DOHH2 (cell line): ENCODE measurements at regions not wholly inside any gene's neighbourhood (a gene's known extent, or its start where the extent isn't known, plus 50 kb on each side); places are given as distances from the start of the nearest gene placed in this dataset.

Experiments
- H3F3A ChIP-seq: fragments of 200-600 bp; sonication (generic), shearing (Covaris generic); 2 replicates; pipeline ENCODE4 v1.6.0; 2016; ENCODE audit warnings: antibody characterized with exemption, mild to moderate bottlenecking; ENCODE audit not compliant: control insufficient read depth, insufficient read depth
- H3K27ac ChIP-seq: fragments of 200-600 bp; sonication (generic); 2 replicates; pipeline ENCODE4 v1.5.1; 2014; ENCODE audit warnings: low read depth, mild to moderate bottlenecking, low read length, moderate library complexity
- H3K27me3 ChIP-seq: fragments of 200-600 bp; sonication (generic); 2 replicates; pipeline ENCODE4 v1.6.1; 2014; ENCODE audit warnings: mild to moderate bottlenecking, low read length, mixed read lengths; ENCODE audit not compliant: control insufficient read depth
- H3K36me3 ChIP-seq: fragments of 200-600 bp; sonication (generic); 2 replicates; pipeline ENCODE4 v1.6.1; 2014; ENCODE audit warnings: mild to moderate bottlenecking, low read length, moderate library complexity, mixed read lengths; ENCODE audit not compliant: control insufficient read depth
- H3K4me1 ChIP-seq: fragments of 200-600 bp; sonication (generic); 2 replicates; pipeline ENCODE4 v1.6.1; 2014; ENCODE audit warnings: mild to moderate bottlenecking, low read length, mixed read lengths; ENCODE audit not compliant: control insufficient read depth
- H3K4me2 ChIP-seq: fragments of 200-600 bp; sonication (generic); 2 replicates; pipeline ENCODE4 v1.6.0; 2014; ENCODE audit warnings: mild to moderate bottlenecking, low read length, moderate library complexity
- H3K4me3 ChIP-seq: fragments of 200-600 bp; sonication (generic); 2 replicates; pipeline ENCODE4 v1.5.1; 2014; ENCODE audit warnings: mild to moderate bottlenecking, low read length, mixed read lengths
- H3K79me2 ChIP-seq: fragments of 200-600 bp; sonication (generic); 2 replicates; pipeline ENCODE4 v1.6.1; 2014; ENCODE audit warnings: mild to moderate bottlenecking, low read length, mixed read lengths; ENCODE audit not compliant: control insufficient read depth
- H3K9me2 ChIP-seq: fragments of 200-600 bp; sonication (generic); replicated peaks from 2 replicates; pipeline ENCODE4 v1.6.1; 2014; ENCODE audit warnings: mild to moderate bottlenecking, low read length, mixed read lengths; ENCODE audit not compliant: control insufficient read depth
- H3K9me3 ChIP-seq: fragments of 200-600 bp; sonication (generic); 2 replicates; pipeline ENCODE4 v1.6.1; 2014; ENCODE audit warnings: antibody characterized with exemption, low read length, mixed read lengths; ENCODE audit not compliant: control insufficient read depth, insufficient read depth
- H4K20me1 ChIP-seq: fragments of 200-600 bp; sonication (generic); 2 replicates; pipeline ENCODE4 v1.6.0; 2014; ENCODE audit warnings: low read depth, mild to moderate bottlenecking, antibody characterized with exemption, low read length, moderate library complexity; ENCODE audit not compliant: control insufficient read depth, insufficient read depth
- CTCF ChIP-seq: fragments of 200-600 bp; sonication (generic); IDR thresholded peaks from one replicate; pipeline ENCODE4 v1.5.1; 2014; ENCODE audit warnings: antibody characterized with exemption, mild to moderate bottlenecking, low read depth, low read length; ENCODE audit not compliant: poor library complexity, severe bottlenecking
- EZH2phosphoT487 ChIP-seq: fragments of 200-600 bp; sonication (generic); IDR thresholded peaks from 2 replicates; pipeline ENCODE4 v1.6.1; 2017; ENCODE audit warnings: borderline replicate concordance, mild to moderate bottlenecking, antibody characterized with exemption, low read length, moderate library complexity, mixed read lengths

- Histone ChIP-seq H3K27me3 (no peaks in the 10 kb centered on the region), H3K27ac (no peak overlapping the region), H4K20me1 (no peaks in the 10 kb centered on the region), H3K4me1 (no peaks in the 10 kb centered on the region), H3F3A (no peaks in the 10 kb centered on the region), H3K79me2 (no peaks in the 10 kb centered on the region), H3K36me3 (no peaks in the 10 kb centered on the region), H3K9me3 (no peaks in the 10 kb centered on the region), H3K4me2 (no peak overlapping the region), H3K4me3 (no peak overlapping the region), H3K9me2 (no peaks in the 10 kb centered on the region)
- TF ChIP-seq EZH2phosphoT487 (no peak), CTCF (no peak)
Observed at GRCh38 chr14:97788846-97789526, 991.8 kb downstream of the VRK1 start.

- Histone ChIP-seq H4K20me1 (no peaks in the 10 kb centered on the region), H3F3A (no peaks in the 10 kb centered on the region), H3K4me1 (no peaks in the 10 kb centered on the region), H3K4me3 (no peak overlapping the region), H3K36me3 (no peaks in the 10 kb centered on the region), H3K27me3 (no peaks in the 10 kb centered on the region), H3K79me2 (no peaks in the 10 kb centered on the region), H3K4me2 (no peak overlapping the region), H3K9me2 (no peaks in the 10 kb centered on the region), H3K9me3 (no peaks in the 10 kb centered on the region), H3K27ac (no peak overlapping the region)
- no peak for TF ChIP-seq CTCF
- TF ChIP-seq EZH2phosphoT487: no peak
Observed at GRCh38 chr14:97791072-97791471, 993.9 kb downstream of the VRK1 start.

- H3F3A ChIP-seq: no peaks in the 10 kb centered on the region
Observed at GRCh38 chr14:97791906-97792305, 994.7 kb downstream of the VRK1 start.

More at GRCh38 chr14:97791906-97792305, 994.7 kb downstream of the VRK1 start:
- H3K36me3 ChIP-seq: no peaks in the 10 kb centered on the region
- TF ChIP-seq CTCF (no peak), EZH2phosphoT487 (no peak)
- H3K9me2 ChIP-seq: no peaks in the 10 kb centered on the region
- H3K4me3 ChIP-seq: no peak overlapping the region
- H4K20me1 ChIP-seq: no peaks in the 10 kb centered on the region
- no peaks in the 10 kb centered on the region for H3K27me3 ChIP-seq
- no peaks in the 10 kb centered on the region for H3K79me2 ChIP-seq
- H3K4me1 ChIP-seq: no peaks in the 10 kb centered on the region
- no peak overlapping the region for H3K4me2 ChIP-seq
- H3K27ac ChIP-seq: no peak overlapping the region
- H3K9me3 ChIP-seq: no peaks in the 10 kb centered on the region
